HepG2 (cell line): ENCODE measurements at regions not wholly inside any gene's neighbourhood (a gene's known extent, or its start where the extent isn't known, plus 50 kb on each side); places are given as distances from the start of the nearest gene placed in this dataset.

Experiments
- ATAC-seq: fragments of 200-7000 bp; cut with Tn5 transposase; 3 replicates; pipeline ENCODE4 v1.9.1; 2020; ENCODE audit warnings: mild to moderate bottlenecking, moderate library complexity
- BruUV-seq: library from RNA; stranded (reverse); fragments of 400-500 nt; replicated peaks from 2 replicates; lab custom pipeline; 2021; lab: Mats Ljungman, UMichigan
- CTCF ChIA-PET: fragments of 300-600 bp; formaldehyde crosslinking; extraction: SDS; loops from one replicate; lab custom pipeline; 2021; ENCODE audit warnings: low total read pairs, inconsistent platforms, low intra/inter-chr PET ratio; lab: Yijun Ruan, JAX
- POLR2A ChIA-PET: fragments of 350-600 bp; sonication (Branson Sonifier 250); formaldehyde crosslinking; loops from one replicate; lab custom pipeline; 2020; ENCODE audit warnings: antibody characterized with exemption, inconsistent platforms; lab: Yijun Ruan, JAX
- DNase-seq: peaks from one replicate; pipeline ENCODE4 v3.0.0-alpha.2; 2015; ENCODE audit warnings: low spot score
- FAIRE-seq: peaks from 3 replicates; lab custom pipeline; 2011; peaks lifted over from hg19 to GRCh38; lab: Jason Lieb, UNC
- H2AFZ ChIP-seq: one replicate; pipeline ENCODE4 v1.6.1; 2011; ENCODE audit warnings: low read length, inconsistent platforms
- H3K27ac ChIP-seq: fragments of 300-600 bp; 3 replicates; pipeline ENCODE4 v1.8.0; 2011; ENCODE audit warnings: mixed run types, mild to moderate bottlenecking, mixed read lengths, low read length, inconsistent platforms; ENCODE audit not compliant: insufficient read depth; ENCODE audit errors: extremely low read length
- H3K27me3 ChIP-seq, 2 experiments: fragments of 200-600 bp in 1 of 2; 2 replicates in 1 of 2; 3 replicates in 1 of 2; pipeline versions ENCODE4 v1.6.0 to v1.8.0; 2011; ENCODE audit warnings: low read length in 2 of 2, mild to moderate bottlenecking in 2 of 2, moderate library complexity in 2 of 2, inconsistent platforms in 1 of 2; ENCODE audit not compliant: insufficient read depth in 2 of 2, control insufficient read depth in 1 of 2
- H3K36me3 ChIP-seq, 2 experiments: fragments of 200-600 bp in 1 of 2; replicated peaks in 1 of 2; 2 replicates in 1 of 2; 3 replicates in 1 of 2; pipeline versions ENCODE4 v1.5.1 to v1.8.0; 2011; ENCODE audit warnings: low read length in 2 of 2, inconsistent platforms in 1 of 2; ENCODE audit not compliant: insufficient read depth in 2 of 2, control insufficient read depth in 1 of 2
- H3K4me1 ChIP-seq: 2 replicates; pipeline ENCODE4 v1.5.1; 2012; ENCODE audit warnings: low read length, inconsistent platforms; ENCODE audit not compliant: insufficient read depth
- H3K4me2 ChIP-seq: 2 replicates; pipeline ENCODE4 v1.6.0; 2011; ENCODE audit warnings: low read depth, low read length, inconsistent platforms
- H3K4me3 ChIP-seq, 3 experiments: fragments of 200-600 bp in 1 of 3; sonication (generic), shearing (Covaris generic) in 1 of 3; replicated peaks in 1 of 3; 2 replicates each; pipeline ENCODE4 v1.5.1; 2011 to 2016; ENCODE audit warnings: low read length in 3 of 3, inconsistent platforms in 2 of 3, low read depth in 2 of 3, mild to moderate bottlenecking in 2 of 3, control low read depth in 1 of 3, mixed read lengths in 1 of 3; ENCODE audit not compliant: insufficient read depth in 1 of 3
- H3K79me2 ChIP-seq: one replicate; pipeline ENCODE4 v1.6.1; 2011; ENCODE audit warnings: low read length, inconsistent platforms; ENCODE audit not compliant: insufficient read depth
- H3K9ac ChIP-seq: 2 replicates; pipeline ENCODE4 v1.6.0; 2011; ENCODE audit warnings: mild to moderate bottlenecking, low read depth, low read length, inconsistent platforms; ENCODE audit not compliant: insufficient read depth
- H3K9me3 ChIP-seq: 2 replicates; pipeline ENCODE4 v1.5.1; 2012; ENCODE audit warnings: mild to moderate bottlenecking, low read length
- H4K20me1 ChIP-seq: 2 replicates; pipeline ENCODE4 v1.6.0; 2011; ENCODE audit warnings: inconsistent platforms, mild to moderate bottlenecking, low read length, moderate library complexity; ENCODE audit not compliant: insufficient read depth
- CEBPB ChIP-seq: IDR thresholded peaks from 2 replicates; pipeline ENCODE4 v1.6.1; 2011; ENCODE audit warnings: low read depth, low read length, improper control_type of control experiment, borderline replicate concordance
- FOXJ3 ChIP-seq: sonication (generic); formaldehyde crosslinking; IDR thresholded peaks from 2 replicates; pipeline ENCODE4 v1.4.0; 2020; ENCODE audit warnings: missing genetic modification reagents, mild to moderate bottlenecking, borderline replicate concordance
- SP5 ChIP-seq: IDR thresholded peaks from 2 replicates; pipeline ENCODE4 v1.6.1; 2016; ENCODE audit warnings: low read depth, borderline replicate concordance
- TCF7 ChIP-seq: sonication (generic); IDR thresholded peaks from 2 replicates; pipeline ENCODE4 v1.6.1; 2016; ENCODE audit warnings: antibody characterized with exemption, low read depth
- WGBS: methylation state at CpG from one replicate; pipeline ENCODE4 v1.1.6; 2017; ENCODE audit warnings: low lambda C conversion rate; 5-methylcytosine and 5-hydroxymethylcytosine counted together
- in situ Hi-C: cut with HindIII; loops from 2 replicates; pipeline ENCODE4 v1.10.0; 2017; ENCODE audit warnings: low pct_unique_long_range_greater_than_20kb; ENCODE audit not compliant: extremely low pct_ligation_motif_present
- intact Hi-C: fragments of 100-400 bp; cut with micrococcal nuclease; formaldehyde crosslinking; loops from one replicate; pipeline ENCODE4 v1.10.0; 2022; ENCODE audit not compliant: unreplicated experiment

DNA sequence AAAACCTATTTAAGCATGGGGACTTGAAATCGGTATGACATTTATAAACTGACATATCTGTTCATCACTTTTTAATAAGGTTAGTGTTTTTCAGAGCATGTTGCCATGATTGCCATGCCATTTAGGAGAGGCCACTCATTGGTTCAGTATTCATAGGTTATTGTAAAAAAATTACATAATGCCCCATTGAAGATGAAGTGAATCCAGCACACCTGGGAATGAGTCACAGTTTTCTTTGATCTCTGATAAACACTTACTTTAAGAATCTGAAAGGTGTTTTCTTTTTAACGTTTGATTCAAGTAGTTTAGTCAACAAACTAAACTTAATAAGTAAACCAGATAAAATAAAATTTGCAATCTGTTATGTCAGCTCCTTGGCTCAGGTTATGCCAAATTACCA, 278.3 kb downstream of the ARL4A start:
- no peak for ATAC-seq
- DNase-seq, result no peak
- ChIA-PET CTCF (no interaction called here), POLR2A (no interaction called here)
- H3K9me3 ChIP-seq, result no peaks in the 10 kb centered on the region
- H3K4me2 ChIP-seq, result no peak overlapping the region
- H3K4me1 ChIP-seq, result peaks cover 20% of the 10 kb centered on the region
- H4K20me1 ChIP-seq, result no peaks in the 10 kb centered on the region
- no peak for FAIRE-seq
- no peak overlapping the region for H2AFZ ChIP-seq
- TF ChIP-seq SP5 (CRISPR knock-in tag), result no peak
- TF ChIP-seq TCF7, result 0 out of 2 replicates have a peak, but pooled peaks have one; percentile 7
- TF ChIP-seq, all 625 proteins: peak for 1
- intact Hi-C loops (no loop called here), in situ Hi-C loops (no loop called here)
- H3K27ac ChIP-seq, result no peak overlapping the region
- H3K27me3 ChIP-seq, result no peaks in the 10 kb centered on the region
- H3K4me3 ChIP-seq, result no peak overlapping the region
- H3K36me3 ChIP-seq, result no peaks in the 10 kb centered on the region
- H3K79me2 ChIP-seq, result no peaks in the 10 kb centered on the region
- no TSS peak for BruUV-seq
- no peak overlapping the region for H3K9ac ChIP-seq
- WGBS, result 40% methylated on average over 2 of the region's 2 CpGs

DNA sequence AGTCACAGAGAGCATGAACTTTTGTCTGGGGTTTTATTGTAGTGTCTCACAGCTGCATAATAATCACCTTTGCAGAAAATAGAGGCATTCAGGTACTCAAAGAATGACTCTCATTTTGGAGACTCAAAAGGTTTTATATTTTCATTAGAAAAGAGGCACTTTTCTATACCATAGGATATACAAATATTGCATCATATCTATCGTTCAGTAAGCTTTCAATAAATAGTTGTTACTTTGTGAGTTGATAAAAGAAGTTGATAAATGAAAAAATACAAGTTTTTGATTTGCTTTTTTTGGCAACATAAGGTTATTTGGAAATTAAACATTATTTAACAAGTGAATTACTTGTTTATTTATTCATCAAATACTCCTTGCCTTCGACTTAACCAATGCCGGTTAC, 279.9 kb downstream of the ARL4A start:
- DNase-seq (no peak), ATAC-seq (no peak), FAIRE-seq (no peak)
- no peak overlapping the region for H3K27ac ChIP-seq
- ChIA-PET POLR2A (interaction anchor here (1.1 kb wide), 1 partner anchor 25 kb away, joined by 4 read pairs; no protein-coding TSS in a partner anchor), CTCF (no interaction called here)
- no peaks in the 10 kb centered on the region for H3K36me3 ChIP-seq
- H3K27me3 ChIP-seq, result no peaks in the 10 kb centered on the region
- BruUV-seq, result no TSS peak
- no peaks in the 10 kb centered on the region for H3K79me2 ChIP-seq
- H3K9me3 ChIP-seq, result no peaks in the 10 kb centered on the region
- intact Hi-C loops, result no loop called here
- H3K4me3 ChIP-seq, result no peak overlapping the region
- H2AFZ ChIP-seq, result no peak overlapping the region
- peak; percentile 21; the same call in 1 of the 2 replicates for TF ChIP-seq CEBPB
- TF ChIP-seq FOXJ3 (CRISPR knock-in tag), result no peak
- H3K9ac ChIP-seq, result no peak overlapping the region
- in situ Hi-C loops, result no loop called here
- H3K4me1 ChIP-seq, result peaks cover 20% of the 10 kb centered on the region
- no peaks in the 10 kb centered on the region for H4K20me1 ChIP-seq
- H3K4me2 ChIP-seq, result no peak overlapping the region
- WGBS, result 87% methylated on average over 3 of the region's 3 CpGs
